ENCODE measurements at regions not wholly inside any gene's neighbourhood (a gene's known extent, or its start where the extent isn't known, plus 50 kb on each side); places are given as distances from the start of the nearest gene placed in this dataset.

DNA sequence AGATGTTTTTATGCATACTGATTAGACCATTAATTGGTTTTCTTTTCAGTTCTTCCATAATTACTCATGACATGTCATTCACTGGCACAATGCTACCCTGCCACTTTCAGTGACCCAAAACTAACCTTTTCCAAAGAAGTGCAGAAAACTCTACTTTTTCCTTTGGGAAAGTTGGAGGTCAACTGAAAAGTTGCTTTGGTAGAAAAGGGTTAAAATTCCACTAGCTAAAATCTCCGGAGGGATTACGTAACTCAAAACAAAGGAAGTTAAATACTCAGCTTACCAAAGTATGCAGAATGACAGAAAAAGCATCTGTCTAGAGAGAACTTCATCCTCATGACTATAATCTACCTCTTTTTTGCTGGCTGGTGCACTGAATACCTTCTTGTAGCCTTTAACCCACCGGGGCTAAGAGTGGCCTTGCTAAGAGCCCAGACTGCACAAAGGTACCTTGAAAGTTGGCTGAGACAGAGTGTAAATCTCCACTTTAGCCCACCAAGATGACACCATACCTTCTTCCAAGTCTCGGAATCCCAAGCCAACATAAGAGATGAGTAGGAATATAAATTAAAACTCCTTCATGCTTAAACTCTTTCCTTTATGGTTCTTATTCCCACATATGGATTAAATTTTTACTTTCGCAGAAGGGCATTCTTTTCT lies 1099.5 kb upstream of the INTU start:
- TF ChIP-seq, protein P1, sequence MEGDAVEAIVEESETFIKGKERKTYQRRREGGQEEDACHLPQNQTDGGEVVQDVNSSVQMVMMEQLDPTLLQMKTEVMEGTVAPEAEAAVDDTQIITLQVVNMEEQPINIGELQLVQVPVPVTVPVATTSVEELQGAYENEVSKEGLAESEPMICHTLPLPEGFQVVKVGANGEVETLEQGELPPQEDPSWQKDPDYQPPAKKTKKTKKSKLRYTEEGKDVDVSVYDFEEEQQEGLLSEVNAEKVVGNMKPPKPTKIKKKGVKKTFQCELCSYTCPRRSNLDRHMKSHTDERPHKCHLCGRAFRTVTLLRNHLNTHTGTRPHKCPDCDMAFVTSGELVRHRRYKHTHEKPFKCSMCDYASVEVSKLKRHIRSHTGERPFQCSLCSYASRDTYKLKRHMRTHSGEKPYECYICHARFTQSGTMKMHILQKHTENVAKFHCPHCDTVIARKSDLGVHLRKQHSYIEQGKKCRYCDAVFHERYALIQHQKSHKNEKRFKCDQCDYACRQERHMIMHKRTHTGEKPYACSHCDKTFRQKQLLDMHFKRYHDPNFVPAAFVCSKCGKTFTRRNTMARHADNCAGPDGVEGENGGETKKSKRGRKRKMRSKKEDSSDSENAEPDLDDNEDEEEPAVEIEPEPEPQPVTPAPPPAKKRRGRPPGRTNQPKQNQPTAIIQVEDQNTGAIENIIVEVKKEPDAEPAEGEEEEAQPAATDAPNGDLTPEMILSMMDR (IDR thresholded peaks at IDR 0.05; ENCODE audit: extremely low read depth in 1 of 2, insufficient read depth in 1 of 2, low read depth in 1 of 2, low read length in 2 of 2), result no peak
- no peak for TF ChIP-seq MAX (IDR thresholded peaks at IDR 0.05; ENCODE audit: insufficient read depth, insufficient read length)
- TF ChIP-seq EZH2 (IDR thresholded peaks at IDR 0.05; ENCODE audit: borderline replicate concordance, low read depth, low read length, severe bottlenecking), result no peak
- no peak for TF ChIP-seq POLR2A (IDR thresholded peaks at IDR 0.05; ENCODE audit: low read depth, low read length)
- no peak for TF ChIP-seq POLR2AphosphoS5 (IDR thresholded peaks at IDR 0.05; ENCODE audit: insufficient read depth, low read depth, low read length)
- TF ChIP-seq FOS (IDR thresholded peaks at IDR 0.05; ENCODE audit: borderline replicate concordance, insufficient read depth, low read length), result no peak
- TF ChIP-seq GATA2 (IDR thresholded peaks at IDR 0.05; ENCODE audit: insufficient read depth, insufficient read length, low read depth, low read length), result no peak
